Dendritic cell treated with granulocyte-macrophage colony-stimulating factor and Interleukin-4, amounts not matched to agents 40 ng/mL and 50 ng/mL, for 4 days (primary cell): ENCODE measurements at regions not wholly inside any gene's neighbourhood (a gene's known extent, or its start where the extent isn't known, plus 50 kb on each side); places are given as distances from the start of the nearest gene placed in this dataset.

Experiments
- H3K27ac Mint-ChIP-seq: one replicate; pipeline ENCODE4 v1.8.0; 2022; ENCODE audit warnings: mild to moderate bottlenecking, mixed read lengths
- H3K27me3 Mint-ChIP-seq: one replicate; pipeline ENCODE4 v1.8.0; 2022; ENCODE audit warnings: mild to moderate bottlenecking, mixed read lengths
- H3K36me3 Mint-ChIP-seq: one replicate; pipeline ENCODE4 v1.8.0; 2022; ENCODE audit warnings: low read depth, mixed read lengths
- H3K4me1 Mint-ChIP-seq: one replicate; pipeline ENCODE4 v1.8.0; 2022; ENCODE audit warnings: low read depth, mixed read lengths
- H3K4me3 Mint-ChIP-seq: one replicate; pipeline ENCODE4 v1.8.0; 2022; ENCODE audit warnings: mild to moderate bottlenecking, moderate library complexity, mixed read lengths
- H3K9me3 Mint-ChIP-seq: one replicate; pipeline ENCODE4 v1.8.0; 2022; ENCODE audit warnings: mixed read lengths
- intact Hi-C: fragments of 100-400 bp; cut with micrococcal nuclease; formaldehyde crosslinking; loops from one replicate; pipeline ENCODE4 v1.15.0; 2022

GRCh38 chr13:21757763-21758162 is 86.9 kb downstream of the FGF9 start:
- intact Hi-C loops, result no loop called here
- H3K9me3 Mint-ChIP-seq, result no peaks in the 10 kb centered on the region

GRCh38 chr13:21758441-21758840 is 87.6 kb downstream of the FGF9 start:
- H3K9me3 Mint-ChIP-seq, result no peaks in the 10 kb centered on the region
- no peaks in the 10 kb centered on the region for H3K27me3 Mint-ChIP-seq
- intact Hi-C loops, result no loop called here
- no peak overlapping the region for H3K27ac Mint-ChIP-seq
- H3K4me3 Mint-ChIP-seq, result no peak overlapping the region
- no peaks in the 10 kb centered on the region for H3K36me3 Mint-ChIP-seq
- H3K4me1 Mint-ChIP-seq, result no peaks in the 10 kb centered on the region

More at GRCh38 chr13:21757763-21758162, 86.9 kb downstream of the FGF9 start:
- H3K36me3 Mint-ChIP-seq, result no peaks in the 10 kb centered on the region
- no peaks in the 10 kb centered on the region for H3K4me1 Mint-ChIP-seq
- H3K4me3 Mint-ChIP-seq, result no peak overlapping the region
- H3K27ac Mint-ChIP-seq, result no peak overlapping the region
- no peaks in the 10 kb centered on the region for H3K27me3 Mint-ChIP-seq

GRCh38 chr13:21759463-21759862 is 88.6 kb downstream of the FGF9 start:
- Mint-ChIP-seq H3K36me3 (no peaks in the 10 kb centered on the region), H3K9me3 (no peaks in the 10 kb centered on the region), H3K4me1 (no peaks in the 10 kb centered on the region), H3K4me3 (no peak overlapping the region), H3K27ac (no peak overlapping the region), H3K27me3 (no peaks in the 10 kb centered on the region)
- intact Hi-C loops, result no loop called here

DNA sequence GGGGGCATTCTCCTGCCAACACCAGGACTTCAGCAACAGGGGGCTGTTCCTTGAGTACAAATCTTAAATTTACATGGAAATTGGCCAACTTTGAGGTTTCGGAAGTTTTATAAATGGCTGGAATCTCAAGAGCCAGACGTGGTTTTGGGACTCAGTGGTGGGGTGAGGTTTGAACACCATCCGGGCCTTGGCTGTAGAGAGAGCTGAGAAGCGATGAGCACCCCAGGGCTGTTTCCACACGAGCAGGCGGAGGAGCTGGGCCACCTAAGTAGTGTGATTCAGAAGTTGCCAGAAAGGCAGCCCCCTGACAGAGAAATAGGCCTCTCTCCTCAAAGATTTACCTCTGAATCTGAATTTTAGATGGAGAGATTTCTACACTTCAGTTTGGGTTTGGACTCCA is 89.0 kb downstream of the FGF9 start:
- H3K4me1 Mint-ChIP-seq, result no peaks in the 10 kb centered on the region
- no peaks in the 10 kb centered on the region for H3K27me3 Mint-ChIP-seq
- H3K27ac Mint-ChIP-seq, result no peak overlapping the region
- no peak overlapping the region for H3K4me3 Mint-ChIP-seq
- no peaks in the 10 kb centered on the region for H3K9me3 Mint-ChIP-seq
- no peaks in the 10 kb centered on the region for H3K36me3 Mint-ChIP-seq
- intact Hi-C loops, result no loop called here

DNA sequence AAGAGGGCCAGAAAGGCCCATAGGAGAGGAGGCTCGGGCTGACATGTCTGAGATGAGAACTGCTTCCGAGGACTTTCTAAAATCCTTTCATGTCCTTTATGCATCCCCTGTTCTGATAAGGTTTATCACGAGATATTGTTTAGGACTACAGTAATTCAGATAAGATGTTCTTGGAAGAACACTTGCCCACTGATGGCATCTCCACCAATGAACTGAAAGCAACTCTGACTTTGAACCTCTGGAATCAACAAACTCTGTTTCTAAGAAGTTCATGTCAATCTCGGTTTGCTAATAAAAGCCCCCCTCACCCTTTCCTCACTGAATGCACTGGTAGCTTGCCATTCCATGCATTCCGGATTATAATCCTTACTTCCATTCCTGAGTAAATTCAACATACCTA is 90.9 kb downstream of the FGF9 start:
- Mint-ChIP-seq H3K4me3 (no peak overlapping the region), H3K9me3 (no peaks in the 10 kb centered on the region), H3K4me1 (no peaks in the 10 kb centered on the region), H3K27ac (no peak overlapping the region), H3K36me3 (no peaks in the 10 kb centered on the region), H3K27me3 (no peaks in the 10 kb centered on the region)
- intact Hi-C loops, result no loop called here

GRCh38 chr13:21762512-21762911 is 91.6 kb downstream of the FGF9 start:
- no peaks in the 10 kb centered on the region for H3K27me3 Mint-ChIP-seq
- no peaks in the 10 kb centered on the region for H3K9me3 Mint-ChIP-seq
- no peak overlapping the region for H3K4me3 Mint-ChIP-seq
- no peak overlapping the region for H3K27ac Mint-ChIP-seq
- no peaks in the 10 kb centered on the region for H3K4me1 Mint-ChIP-seq
- intact Hi-C loops, result no loop called here
- H3K36me3 Mint-ChIP-seq, result no peaks in the 10 kb centered on the region

- H3K27me3 Mint-ChIP-seq, result no peaks in the 10 kb centered on the region
- intact Hi-C loops, result no loop called here
- no peaks in the 10 kb centered on the region for H3K36me3 Mint-ChIP-seq
- H3K27ac Mint-ChIP-seq, result no peak overlapping the region
- peaks cover 20% of the 10 kb centered on the region for H3K9me3 Mint-ChIP-seq
- no peak overlapping the region for H3K4me3 Mint-ChIP-seq
- no peaks in the 10 kb centered on the region for H3K4me1 Mint-ChIP-seq
Measured at GRCh38 chr13:21767032-21767431, 96.2 kb downstream of the FGF9 start.

- Mint-ChIP-seq H3K4me1 (no peaks in the 10 kb centered on the region), H3K27ac (no peak overlapping the region), H3K36me3 (no peaks in the 10 kb centered on the region), H3K27me3 (no peaks in the 10 kb centered on the region), H3K4me3 (no peak overlapping the region), H3K9me3 (peaks cover 26% of the 10 kb centered on the region)
- intact Hi-C loops, result no loop called here
Measured at GRCh38 chr13:21771075-21771474, 100.2 kb downstream of the FGF9 start.

GRCh38 chr13:21777166-21777565 is 106.3 kb downstream of the FGF9 start:
- H3K27me3 Mint-ChIP-seq, result no peaks in the 10 kb centered on the region
- H3K27ac Mint-ChIP-seq, result no peak overlapping the region
- no peaks in the 10 kb centered on the region for H3K4me1 Mint-ChIP-seq
- intact Hi-C loops, result no loop called here
- no peak overlapping the region for H3K4me3 Mint-ChIP-seq
- H3K9me3 Mint-ChIP-seq, result peaks cover 42% of the 10 kb centered on the region
- no peaks in the 10 kb centered on the region for H3K36me3 Mint-ChIP-seq

- Mint-ChIP-seq H3K27me3 (no peaks in the 10 kb centered on the region), H3K4me1 (no peaks in the 10 kb centered on the region), H3K9me3 (peaks cover 40% of the 10 kb centered on the region), H3K27ac (no peak overlapping the region), H3K4me3 (no peak overlapping the region), H3K36me3 (no peaks in the 10 kb centered on the region)
- intact Hi-C loops, result no loop called here
Measured at GRCh38 chr13:21777813-21778212, 106.9 kb downstream of the FGF9 start.

DNA sequence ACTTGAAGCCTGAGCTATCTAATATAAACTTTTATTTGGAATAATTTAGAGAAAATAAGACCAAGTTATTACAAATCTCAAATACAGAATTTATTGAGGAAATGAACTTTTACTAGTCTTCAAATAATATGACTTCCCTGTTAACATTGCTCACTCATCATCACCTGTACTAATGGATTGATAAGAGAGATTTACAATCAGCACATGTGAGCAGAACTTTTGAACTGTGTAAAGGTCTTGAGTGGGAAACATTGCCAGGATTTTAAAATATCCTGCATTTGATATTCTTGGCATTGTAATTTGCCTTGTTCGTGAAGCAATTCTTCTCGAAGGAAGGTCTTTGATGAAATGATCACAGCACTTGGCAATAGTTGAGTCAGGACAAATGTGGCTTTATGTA is 111.9 kb downstream of the FGF9 start:
- H3K9me3 Mint-ChIP-seq, result peaks cover 27% of the 10 kb centered on the region
- H3K4me1 Mint-ChIP-seq, result no peaks in the 10 kb centered on the region
- H3K4me3 Mint-ChIP-seq, result no peak overlapping the region
- intact Hi-C loops, result no loop called here
- H3K27me3 Mint-ChIP-seq, result no peaks in the 10 kb centered on the region
- H3K36me3 Mint-ChIP-seq, result no peaks in the 10 kb centered on the region
- H3K27ac Mint-ChIP-seq, result no peak overlapping the region

GRCh38 chr13:21785990-21786389 is 115.1 kb downstream of the FGF9 start:
- H3K4me1 Mint-ChIP-seq, result no peaks in the 10 kb centered on the region
- H3K4me3 Mint-ChIP-seq, result no peak overlapping the region
- intact Hi-C loops, result no loop called here
- H3K27ac Mint-ChIP-seq, result no peak overlapping the region
- peaks cover 13% of the 10 kb centered on the region for H3K9me3 Mint-ChIP-seq
- no peaks in the 10 kb centered on the region for H3K36me3 Mint-ChIP-seq
- no peaks in the 10 kb centered on the region for H3K27me3 Mint-ChIP-seq

- intact Hi-C loops, result no loop called here
- H3K27ac Mint-ChIP-seq, result no peak overlapping the region
- H3K36me3 Mint-ChIP-seq, result no peaks in the 10 kb centered on the region
- H3K27me3 Mint-ChIP-seq, result no peaks in the 10 kb centered on the region
- H3K4me3 Mint-ChIP-seq, result no peak overlapping the region
- H3K9me3 Mint-ChIP-seq, result no peaks in the 10 kb centered on the region
- H3K4me1 Mint-ChIP-seq, result no peaks in the 10 kb centered on the region
Measured at GRCh38 chr13:21796066-21796465, 125.2 kb downstream of the FGF9 start.

DNA sequence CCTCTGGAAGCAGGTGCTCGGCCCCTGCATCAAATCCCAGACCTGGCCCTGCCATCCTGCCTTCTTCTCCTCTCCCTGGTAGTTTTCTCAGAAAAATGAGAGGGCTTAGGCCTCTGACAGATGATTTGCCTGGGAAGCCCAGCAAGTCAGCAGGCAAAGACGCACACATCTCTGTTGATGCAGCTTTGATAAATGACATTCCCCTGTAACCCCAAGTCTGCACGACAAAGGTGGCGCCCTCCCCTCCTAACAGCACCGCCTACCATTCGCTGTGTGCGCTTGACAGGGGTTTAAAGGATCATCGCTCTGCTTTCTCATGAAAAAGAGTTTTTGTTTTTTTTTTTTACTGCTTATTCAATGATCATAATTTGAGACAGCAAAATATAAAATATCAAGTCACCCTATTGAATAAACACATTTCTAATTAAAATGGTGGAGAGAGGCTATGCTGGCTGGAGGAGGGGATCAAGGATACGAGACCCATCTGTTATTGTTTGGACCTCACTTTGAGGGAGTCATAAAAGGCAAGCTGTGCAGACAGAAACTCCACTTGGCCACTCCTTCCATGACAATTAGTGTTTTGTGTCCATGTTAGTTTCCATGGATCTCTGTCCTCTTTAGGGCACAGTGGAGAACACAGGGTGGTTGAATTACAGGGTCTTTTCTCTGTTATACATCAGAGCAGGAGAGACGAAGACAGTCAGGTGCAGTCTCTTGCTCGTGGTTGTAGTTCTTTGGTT is 126.1 kb downstream of the FGF9 start:
- no peaks in the 10 kb centered on the region for H3K9me3 Mint-ChIP-seq
- H3K36me3 Mint-ChIP-seq, result no peaks in the 10 kb centered on the region
- H3K27me3 Mint-ChIP-seq, result no peaks in the 10 kb centered on the region
- intact Hi-C loops, result no loop called here
- no peaks in the 10 kb centered on the region for H3K4me1 Mint-ChIP-seq
- no peak overlapping the region for H3K4me3 Mint-ChIP-seq
- H3K27ac Mint-ChIP-seq, result no peak overlapping the region

- H3K9me3 Mint-ChIP-seq, result no peaks in the 10 kb centered on the region
- no peaks in the 10 kb centered on the region for H3K4me1 Mint-ChIP-seq
- H3K27ac Mint-ChIP-seq, result no peak overlapping the region
- intact Hi-C loops, result no loop called here
- no peaks in the 10 kb centered on the region for H3K36me3 Mint-ChIP-seq
- H3K27me3 Mint-ChIP-seq, result no peaks in the 10 kb centered on the region
- no peak overlapping the region for H3K4me3 Mint-ChIP-seq
Measured at GRCh38 chr13:21797736-21798135, 126.9 kb downstream of the FGF9 start.
